HG03108 (cell line): ENCODE measurements at regions not wholly inside any gene's neighbourhood (a gene's known extent, or its start where the extent isn't known, plus 50 kb on each side); places are given as distances from the start of the nearest gene placed in this dataset.
"Not testable (repeated sequence)": the region's sequence is repeated elsewhere in the genome, so short reads cannot be mapped to it uniquely, and the experiment has no call there.

Experiments
- ATAC-seq: cut with Tn5 transposase; IDR thresholded peaks from one replicate; pipeline ENCODE4 v1.9.1; 2021; ENCODE audit warnings: moderate library complexity; ENCODE audit not compliant: unreplicated experiment

- no peak for ATAC-seq
Observed at GRCh38 chr7:113405296-113406056, 287.1 kb upstream of the SMIM30 start.

GRCh38 chr7:113404245-113404644 is 285.9 kb upstream of the SMIM30 start:
- ATAC-seq, result no peak

DNA sequence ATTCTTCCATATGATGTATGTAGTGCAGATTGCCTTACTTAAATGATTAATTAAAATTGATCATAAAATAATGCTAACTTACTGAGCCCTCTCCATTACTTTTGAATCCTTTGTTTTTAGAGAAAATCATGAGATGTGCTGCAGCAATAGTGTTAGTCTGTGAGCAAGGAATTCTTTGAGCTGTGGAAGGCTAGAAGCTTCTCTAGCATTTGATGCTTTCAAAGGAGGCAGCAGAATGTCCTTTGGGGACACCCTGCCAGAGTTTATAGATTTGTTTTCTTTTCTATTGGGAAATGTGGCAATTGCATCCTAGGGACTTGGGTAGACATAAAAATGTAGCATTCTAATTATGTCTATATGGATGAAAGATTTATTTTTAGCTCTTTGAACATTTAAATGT is 284.1 kb upstream of the SMIM30 start:
- no peak for ATAC-seq

DNA sequence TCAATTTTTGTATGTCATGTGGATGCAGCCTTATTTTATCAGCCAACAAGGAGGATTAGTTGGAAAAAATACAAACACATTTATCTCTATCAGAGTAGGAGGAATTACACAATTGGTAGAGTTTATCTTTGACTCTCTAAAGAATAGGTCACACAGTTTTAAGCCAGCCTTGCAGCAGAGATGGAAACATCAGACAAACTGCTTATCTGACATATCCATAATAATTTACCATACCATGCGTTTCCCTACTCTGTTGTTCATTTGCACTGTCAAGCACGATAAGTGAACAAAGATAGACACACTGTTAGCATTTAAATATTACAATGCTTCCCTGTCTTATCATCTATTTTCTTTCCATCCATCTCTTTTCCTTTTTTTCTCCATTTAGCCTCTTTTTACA is 283.7 kb upstream of the SMIM30 start:
- ATAC-seq, result no peak

GRCh38 chr7:113394856-113395255 is 276.5 kb upstream of the SMIM30 start:
- no peak for ATAC-seq

DNA sequence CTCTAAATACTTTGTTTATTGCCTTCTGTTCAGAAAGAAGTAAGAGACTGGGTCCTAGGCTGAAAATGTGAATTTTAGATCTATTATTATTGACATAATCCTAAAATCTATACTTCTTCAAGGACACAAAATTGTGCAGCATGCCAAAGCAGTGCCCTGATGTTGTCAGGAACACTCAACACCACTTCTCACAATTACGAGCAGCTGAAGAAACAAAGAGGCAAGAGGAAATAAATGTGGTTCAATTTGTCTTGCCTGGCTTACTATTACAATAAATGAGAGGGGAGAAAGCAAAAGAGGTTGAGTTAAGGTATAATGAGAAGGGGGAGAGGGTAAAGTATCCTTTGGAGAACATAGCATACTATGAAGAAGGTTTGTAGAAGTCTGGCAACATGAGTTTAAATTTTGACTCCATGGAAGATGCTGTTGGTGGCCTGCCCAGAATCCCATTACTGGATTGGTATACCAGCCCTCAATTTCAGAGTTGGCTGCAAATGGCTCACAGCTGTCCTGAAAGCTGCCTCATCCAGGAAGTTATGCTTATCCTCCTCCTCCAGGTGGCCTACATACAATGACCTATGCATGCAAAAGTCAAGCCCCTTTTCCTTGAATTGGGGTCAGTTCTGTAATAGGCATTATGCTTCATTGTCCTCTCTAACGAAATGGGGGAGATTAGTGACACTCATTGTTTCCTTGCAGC is 274.6 kb upstream of the SMIM30 start:
- ATAC-seq, result no peak

- no peak for ATAC-seq
Observed at GRCh38 chr7:113392421-113392820, 274.1 kb upstream of the SMIM30 start.

DNA sequence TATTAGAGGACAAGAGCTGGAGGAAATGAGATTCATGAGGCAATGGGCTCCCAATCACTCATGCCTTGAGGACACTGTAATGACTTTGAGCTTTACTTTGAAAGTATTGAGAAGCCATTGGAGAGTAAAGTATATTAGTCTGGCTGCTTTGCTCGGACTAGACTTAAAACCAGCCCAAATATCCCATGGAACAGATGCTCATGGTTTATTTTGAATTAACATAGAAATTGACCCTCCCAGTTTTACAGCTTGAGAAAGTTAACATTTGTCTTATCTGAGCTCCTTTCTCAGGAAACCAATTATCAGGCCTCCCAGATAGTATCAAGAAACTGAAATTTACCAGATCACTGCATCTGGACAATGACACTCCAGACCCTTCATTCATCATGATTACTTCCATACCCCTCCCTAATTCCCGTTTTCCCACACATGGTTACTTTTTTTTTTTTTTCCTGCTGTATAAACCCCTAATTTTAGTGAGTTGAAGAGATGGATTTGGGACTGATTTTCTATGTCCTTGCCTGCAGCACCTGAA is 270.8 kb upstream of the SMIM30 start:
- ATAC-seq, result no peak

GRCh38 chr7:113383638-113384037 is 265.3 kb upstream of the SMIM30 start:
- no peak for ATAC-seq

GRCh38 chr7:113379746-113380145 is 261.4 kb upstream of the SMIM30 start:
- ATAC-seq, result no peak

DNA sequence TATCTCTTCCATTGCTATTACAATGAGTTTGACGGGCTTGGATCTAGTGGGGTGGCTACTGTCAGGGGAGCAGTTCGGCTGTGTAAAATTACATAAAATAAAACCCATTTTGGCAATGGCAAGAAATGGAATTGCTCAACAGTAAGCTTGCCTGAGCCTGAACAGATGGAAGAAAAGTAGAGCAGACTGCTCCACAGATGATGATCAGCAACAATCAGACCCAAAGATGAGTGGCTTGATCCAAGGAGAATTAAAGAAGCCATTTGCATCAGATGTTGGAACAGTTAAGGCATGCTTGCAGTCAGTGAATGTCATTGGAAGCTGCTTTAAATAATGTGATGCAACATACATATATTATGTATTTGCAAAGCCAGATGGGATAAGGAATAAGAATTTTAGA is 256.6 kb upstream of the SMIM30 start:
- no peak for ATAC-seq

DNA sequence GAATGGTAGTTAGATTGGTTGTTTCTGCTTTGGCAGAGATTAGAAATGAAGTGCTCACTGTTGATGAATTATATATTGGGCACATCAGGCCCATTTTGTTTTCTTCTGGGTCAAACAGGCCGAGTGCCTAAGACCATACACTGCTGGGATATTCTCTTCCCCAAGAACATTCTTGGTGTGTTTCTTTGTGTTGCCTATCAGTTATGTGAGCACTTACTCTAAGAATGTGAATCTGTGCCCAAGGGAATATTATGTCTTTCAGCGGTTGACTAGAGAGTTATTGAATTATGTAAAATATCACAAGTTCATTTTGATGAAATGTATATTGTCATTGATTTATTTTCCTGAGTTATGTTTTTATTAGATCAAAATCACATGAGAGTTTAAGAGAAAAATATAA is 255.5 kb upstream of the SMIM30 start:
- no peak for ATAC-seq

DNA sequence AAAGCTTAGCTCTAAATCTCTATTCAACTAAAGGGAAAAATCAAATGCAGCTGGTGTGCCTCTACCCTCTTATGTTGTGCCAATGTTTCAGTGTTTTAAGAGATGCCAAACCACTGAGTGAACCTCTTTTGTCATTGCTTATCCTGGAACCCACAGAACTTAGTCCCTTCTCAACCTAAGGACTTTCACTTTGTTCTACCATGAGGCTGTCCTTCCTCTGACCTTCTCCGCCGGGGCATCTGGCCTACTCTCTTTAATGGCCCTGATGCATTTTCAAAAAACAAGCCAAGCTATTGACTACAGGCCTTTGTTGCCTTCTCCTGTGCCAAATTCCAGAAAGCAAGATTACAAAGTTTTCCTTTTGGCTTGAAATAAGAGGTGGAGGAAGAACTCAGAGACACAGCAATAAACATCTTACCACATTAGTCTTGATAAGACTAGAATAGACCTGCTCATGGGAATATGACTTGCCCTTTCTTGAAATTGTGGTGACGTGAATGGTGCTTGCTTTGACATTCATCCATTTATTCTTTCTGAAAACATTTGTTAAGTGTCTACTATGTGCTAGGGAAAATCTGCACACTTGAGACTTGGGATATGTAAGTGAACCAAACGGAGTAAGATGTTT is 253.2 kb upstream of the SMIM30 start:
- no peak for ATAC-seq

DNA sequence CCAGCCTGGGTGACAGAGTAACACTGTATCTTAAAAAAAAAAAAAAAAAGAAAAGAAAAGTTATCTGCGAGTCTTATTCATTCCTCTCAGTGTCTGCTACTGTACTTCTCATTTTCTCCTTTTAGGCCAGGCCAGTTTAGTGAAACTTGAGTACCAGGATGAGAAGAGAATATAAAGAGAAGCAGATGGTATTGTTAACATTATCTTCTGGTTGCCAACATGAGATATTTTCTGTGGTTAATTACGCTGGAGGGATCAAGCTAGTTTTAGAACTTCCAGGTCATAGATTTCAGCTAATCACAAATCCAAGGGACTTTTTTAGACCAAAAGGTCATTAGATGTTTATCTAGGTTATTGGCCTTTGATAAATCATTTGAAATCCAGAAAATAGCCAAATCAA is 252.6 kb upstream of the SMIM30 start:
- ATAC-seq, result no peak

GRCh38 chr7:113368256-113368655 is 249.9 kb upstream of the SMIM30 start:
- no peak for ATAC-seq

DNA sequence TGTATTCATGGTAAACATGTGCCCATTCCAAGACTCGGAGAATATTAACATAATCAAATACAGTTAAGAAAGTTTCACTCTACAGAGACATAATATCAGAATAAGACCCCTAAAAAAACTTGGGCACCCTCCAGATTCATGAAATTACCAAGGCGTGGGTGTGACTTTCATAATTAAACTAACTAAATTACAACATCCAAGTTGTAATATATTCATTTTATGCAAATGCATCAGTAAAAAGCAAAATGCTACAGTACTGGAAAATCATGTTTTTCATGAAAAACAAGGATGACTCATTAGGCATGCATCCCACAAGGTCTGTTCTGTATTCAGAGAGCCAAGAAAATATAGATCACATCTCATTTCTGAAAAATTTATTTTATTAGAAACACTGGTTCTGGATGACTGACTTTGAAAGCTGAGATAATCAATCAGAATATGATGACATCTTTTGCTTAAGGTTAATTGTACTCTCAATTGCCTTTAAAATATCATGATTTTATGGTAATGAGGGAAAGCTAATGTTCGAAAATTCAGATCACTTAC is 248.8 kb upstream of the SMIM30 start:
- ATAC-seq, result no peak

DNA sequence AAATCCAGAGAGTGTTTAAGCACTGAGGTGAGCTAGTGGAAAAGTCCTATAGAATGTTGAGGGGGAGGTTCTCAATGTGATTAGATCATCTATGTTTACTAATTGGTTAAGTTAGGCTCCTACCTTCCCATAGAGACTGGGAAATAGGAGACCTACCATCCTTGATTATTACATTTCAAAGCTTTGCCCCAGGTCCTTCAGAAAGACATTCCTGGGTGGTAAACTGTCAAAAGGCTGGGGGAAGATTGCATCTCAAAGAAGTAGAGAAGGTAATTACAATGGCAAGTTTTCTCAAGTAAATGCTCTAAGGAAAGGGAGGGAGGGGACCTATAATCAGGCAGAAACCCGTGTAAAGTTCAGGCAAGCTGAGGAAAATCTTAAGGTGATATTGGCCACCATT is 247.8 kb upstream of the SMIM30 start:
- ATAC-seq, result no peak

GRCh38 chr7:113349339-113349738 is 231.0 kb upstream of the SMIM30 start:
- ATAC-seq, result no peak

DNA sequence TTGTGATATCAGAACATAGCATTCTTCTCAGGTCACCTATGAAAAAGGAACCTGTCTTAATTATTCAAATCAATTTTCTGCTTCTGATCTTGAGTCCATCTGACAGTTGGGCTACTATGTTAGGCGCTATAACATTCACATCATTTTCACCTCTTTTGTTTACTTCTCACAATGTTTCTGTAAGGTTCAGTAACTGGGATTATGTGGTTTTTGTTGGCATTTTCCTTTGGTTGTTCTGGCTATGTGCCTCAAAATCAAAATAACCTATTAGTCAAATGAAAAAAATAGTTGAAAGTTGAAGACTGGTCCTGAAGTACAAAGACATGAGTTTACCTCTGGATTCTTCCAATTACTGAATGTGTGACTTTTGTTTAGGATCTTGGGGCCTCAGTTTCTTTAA is 221.3 kb upstream of the SMIM30 start:
- no peak for ATAC-seq

GRCh38 chr7:113338071-113338696 is 219.8 kb upstream of the SMIM30 start:
- ATAC-seq, result peak; percentile 54

DNA sequence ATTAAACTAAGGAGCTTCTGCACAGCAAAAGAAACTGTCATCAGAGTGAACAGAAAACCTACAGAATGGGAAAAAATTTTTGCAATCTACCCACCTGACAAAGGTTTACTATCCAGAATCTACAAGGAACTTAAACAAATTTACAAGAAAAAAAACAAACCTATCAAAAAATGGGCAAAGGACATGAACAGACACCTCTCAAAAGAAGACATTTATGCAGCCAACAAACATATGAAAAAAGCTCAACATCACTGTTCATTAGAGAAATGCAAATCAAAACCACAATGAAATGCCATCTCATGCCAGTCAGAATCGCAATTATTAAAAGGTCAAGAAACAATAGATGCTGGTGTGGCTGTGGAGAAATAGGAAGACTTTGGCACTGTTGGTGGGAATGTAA is 218.5 kb upstream of the SMIM30 start:
- not testable (repeated sequence) for ATAC-seq
